Lower leg skin (tissue), 4 donors: ENCODE measurements at regions not wholly inside any gene's neighbourhood (a gene's known extent, or its start where the extent isn't known, plus 50 kb on each side); places are given as distances from the start of the nearest gene placed in this dataset.
"Not testable (repeated sequence)": the region's sequence is repeated elsewhere in the genome, so short reads cannot be mapped to it uniquely, and the experiment has no call there.

Source experiments
- DNase-seq, 2 donors: peaks; one replicate each; pipeline ENCODE4 v3.0.0-alpha.2; 2019; ENCODE audit warnings: low spot score in 2 of 2
- H3K4me3 ChIP-seq: fragments of 200-600 bp; sonication (generic); 2 replicates; pipeline ENCODE4 v1.5.1; 2017; ENCODE audit warnings: mild to moderate bottlenecking, low read depth; ENCODE audit not compliant: poor library complexity, severe bottlenecking
- POLR2A ChIP-seq, 2 donors: fragments of 450-650 bp; IDR thresholded peaks; one replicate each; pipeline ENCODE4 v1.6.1; 2016 to 2017; ENCODE audit warnings: antibody characterized with exemption in 2 of 2, mild to moderate bottlenecking in 1 of 2, moderate library complexity in 1 of 2
- WGBS, 2 donors: methylation state at CpG; one replicate each; pipeline ENCODE4 v1.1.5; 2018; 5-methylcytosine and 5-hydroxymethylcytosine counted together
- intact Hi-C: fragments of 100-400 bp; cut with DNase I; formaldehyde crosslinking; loops from one replicate; pipeline ENCODE4 v1.15.0; 2023; ENCODE audit warnings: low total_unique reads
- TF ChIP-seq, protein P1 (sequence below), 3 donors: fragments of 450-650 bp; IDR thresholded peaks; one replicate each; pipeline ENCODE4 v1.5.1; 2016; ENCODE audit warnings: antibody characterized with exemption in 3 of 3, mild to moderate bottlenecking in 3 of 3, moderate library complexity in 2 of 3

DNA sequence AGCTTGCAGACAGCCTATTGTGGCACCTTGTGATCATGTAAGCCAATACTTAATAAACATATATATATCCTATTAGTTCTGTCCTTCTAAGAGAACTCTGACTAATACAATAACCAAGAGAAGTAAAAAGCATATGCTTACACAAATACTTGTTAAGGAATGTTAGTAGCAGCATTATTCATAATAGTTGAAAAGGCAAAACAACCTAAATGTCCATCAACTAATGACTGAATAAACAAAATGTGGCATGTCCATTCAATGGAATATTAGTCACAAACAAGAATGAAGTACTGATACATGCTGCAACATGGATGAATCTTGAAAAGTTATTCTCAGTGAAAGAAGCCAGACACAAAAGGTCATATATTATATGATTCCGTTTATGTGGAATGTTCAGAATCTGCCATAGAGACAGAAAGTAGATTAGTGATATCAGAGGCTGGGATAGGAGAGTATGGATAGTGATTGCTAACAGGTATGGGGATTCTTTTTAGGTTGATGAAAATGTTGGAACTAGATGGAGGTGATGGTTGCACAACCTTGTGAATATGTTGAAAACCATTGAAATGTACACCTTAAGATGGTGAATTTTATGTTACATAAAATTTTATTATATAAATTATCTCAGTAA lies 112.5 kb upstream of the UNC5B start:
- H3K4me3 ChIP-seq = no peak overlapping the region
- TF ChIP-seq, protein P1, sequence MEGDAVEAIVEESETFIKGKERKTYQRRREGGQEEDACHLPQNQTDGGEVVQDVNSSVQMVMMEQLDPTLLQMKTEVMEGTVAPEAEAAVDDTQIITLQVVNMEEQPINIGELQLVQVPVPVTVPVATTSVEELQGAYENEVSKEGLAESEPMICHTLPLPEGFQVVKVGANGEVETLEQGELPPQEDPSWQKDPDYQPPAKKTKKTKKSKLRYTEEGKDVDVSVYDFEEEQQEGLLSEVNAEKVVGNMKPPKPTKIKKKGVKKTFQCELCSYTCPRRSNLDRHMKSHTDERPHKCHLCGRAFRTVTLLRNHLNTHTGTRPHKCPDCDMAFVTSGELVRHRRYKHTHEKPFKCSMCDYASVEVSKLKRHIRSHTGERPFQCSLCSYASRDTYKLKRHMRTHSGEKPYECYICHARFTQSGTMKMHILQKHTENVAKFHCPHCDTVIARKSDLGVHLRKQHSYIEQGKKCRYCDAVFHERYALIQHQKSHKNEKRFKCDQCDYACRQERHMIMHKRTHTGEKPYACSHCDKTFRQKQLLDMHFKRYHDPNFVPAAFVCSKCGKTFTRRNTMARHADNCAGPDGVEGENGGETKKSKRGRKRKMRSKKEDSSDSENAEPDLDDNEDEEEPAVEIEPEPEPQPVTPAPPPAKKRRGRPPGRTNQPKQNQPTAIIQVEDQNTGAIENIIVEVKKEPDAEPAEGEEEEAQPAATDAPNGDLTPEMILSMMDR (IDR thresholded peaks at IDR 0.05) = no peak
- no peak for TF ChIP-seq POLR2A (IDR thresholded peaks at IDR 0.05)
- WGBS, 2 donors = 31 to 40% methylated on average over 1 of the region's 1 CpG
- intact Hi-C loops = no loop called here
- DNase-seq = no peak

DNA sequence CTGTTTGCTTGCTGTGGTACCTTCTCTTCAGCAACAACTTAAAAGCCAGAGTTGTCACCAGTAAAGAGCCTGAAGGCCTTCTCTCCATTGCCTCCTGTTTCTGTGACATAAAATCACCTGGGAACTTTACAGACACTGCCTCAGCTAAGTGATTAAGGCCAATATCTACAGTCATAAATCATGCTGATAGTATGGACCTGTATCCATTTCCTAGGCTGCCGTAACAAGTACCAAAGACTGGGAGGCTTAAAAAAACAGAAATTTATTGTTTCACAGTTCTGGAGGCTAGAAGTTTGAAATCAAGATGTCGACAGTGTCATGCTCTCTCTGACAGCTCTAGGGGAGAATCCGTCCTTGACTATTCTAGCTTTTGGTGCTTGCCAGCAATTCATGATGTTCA lies 108.4 kb upstream of the UNC5B start:
- 79 to 83% methylated on average over 3 of the region's 3 CpGs for WGBS, 2 donors
- intact Hi-C loops = no loop called here
- no peak for DNase-seq
- no peak for TF ChIP-seq POLR2A (IDR thresholded peaks at IDR 0.05)
- TF ChIP-seq, protein P1 (IDR thresholded peaks at IDR 0.05) = no peak
- no peak overlapping the region for H3K4me3 ChIP-seq

DNA sequence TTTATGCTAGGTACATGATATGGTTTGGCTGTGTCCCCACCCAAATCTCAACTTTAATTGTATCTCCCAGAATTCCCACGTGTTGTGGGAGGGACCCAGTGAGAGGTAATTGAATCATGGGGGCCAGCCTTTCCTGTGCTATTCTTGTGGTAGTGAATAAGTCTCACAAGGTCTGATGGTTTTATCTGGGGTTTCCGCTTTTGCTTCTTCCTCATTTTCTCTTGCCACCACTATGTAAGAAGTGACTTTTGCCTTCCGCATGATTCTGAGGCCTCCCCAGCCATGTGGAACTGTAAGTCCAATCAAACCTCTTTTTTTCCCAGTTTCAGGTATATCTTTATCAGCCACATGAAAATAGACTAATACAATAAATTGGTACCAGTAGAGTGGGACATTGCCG lies 106.2 kb upstream of the UNC5B start:
- 81 to 87% methylated on average over 4 of the region's 4 CpGs for WGBS, 2 donors
- DNase-seq, H3K4me3 ChIP-seq, intact Hi-C loops: not testable (repeated sequence)

- H3K4me3 ChIP-seq, intact Hi-C loops, DNase-seq: not testable (repeated sequence)
- WGBS, 2 donors = 90 to 92% methylated on average over 7 of the region's 7 CpGs
Observed at GRCh38 chr10:71107117-71107516, 105.3 kb upstream of the UNC5B start.

DNA sequence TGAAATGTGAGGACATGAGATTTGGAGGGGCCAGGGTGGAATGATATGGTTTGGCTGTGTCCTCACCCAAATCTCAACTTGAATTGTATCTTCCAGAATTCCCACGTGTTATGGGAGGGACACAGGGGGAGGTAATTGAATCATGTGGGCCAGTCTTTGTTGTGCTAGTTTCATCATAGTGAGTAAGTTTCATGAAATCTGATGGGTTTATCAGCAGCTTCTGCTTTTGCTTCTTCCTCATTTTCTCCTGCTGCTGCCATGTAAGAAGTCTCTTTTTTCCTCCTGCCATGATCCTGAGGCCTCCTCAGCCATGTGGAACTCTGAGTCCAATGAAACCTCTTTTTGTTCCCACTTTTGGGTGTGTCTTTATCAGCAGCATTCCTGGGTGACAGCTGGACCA lies 104.3 kb upstream of the UNC5B start:
- intact Hi-C loops, H3K4me3 ChIP-seq, DNase-seq: not testable (repeated sequence)
- whole genome bisulfite sequencing, 2 donors = 61 to 69% methylated on average over 1 of the region's 1 CpG

DNA sequence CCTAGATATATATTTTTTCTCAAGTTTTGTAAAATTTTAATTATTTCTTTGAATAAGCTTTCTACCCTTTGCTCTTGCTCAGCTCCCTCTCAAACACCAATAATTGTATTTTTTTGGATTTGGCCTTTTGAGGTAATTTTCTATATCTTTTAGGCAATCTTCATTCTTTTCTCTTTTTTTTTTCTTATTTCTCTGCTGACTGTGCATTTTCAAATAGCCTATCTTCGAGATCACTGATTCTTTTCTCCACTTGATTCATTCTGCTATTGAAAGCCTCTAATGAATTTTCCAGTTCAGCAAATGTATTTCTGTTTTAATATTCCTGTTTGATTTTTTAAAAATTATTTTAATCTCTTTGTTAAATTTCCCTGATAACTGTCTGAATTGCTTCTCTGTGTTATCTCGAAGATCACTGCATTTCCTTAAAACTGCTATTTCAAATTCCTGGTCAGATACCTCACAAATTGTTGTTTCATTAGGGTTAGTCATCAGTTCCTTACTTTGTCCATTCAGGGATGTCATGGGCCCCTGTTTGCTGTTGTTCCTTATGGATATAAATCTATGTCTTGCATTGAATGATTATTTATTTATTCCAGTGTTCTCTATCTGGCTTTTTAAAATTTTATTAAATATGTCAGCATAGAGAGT lies 100.1 kb upstream of the UNC5B start:
- H3K4me3 ChIP-seq = no peak overlapping the region
- 68 to 76% methylated on average over 2 of the region's 2 CpGs for WGBS, 2 donors
- TF ChIP-seq, protein P1 (IDR thresholded peaks at IDR 0.05) = no peak
- no peak for TF ChIP-seq POLR2A (IDR thresholded peaks at IDR 0.05)
- intact Hi-C loops = no loop called here
- DNase-seq = no peak

DNA sequence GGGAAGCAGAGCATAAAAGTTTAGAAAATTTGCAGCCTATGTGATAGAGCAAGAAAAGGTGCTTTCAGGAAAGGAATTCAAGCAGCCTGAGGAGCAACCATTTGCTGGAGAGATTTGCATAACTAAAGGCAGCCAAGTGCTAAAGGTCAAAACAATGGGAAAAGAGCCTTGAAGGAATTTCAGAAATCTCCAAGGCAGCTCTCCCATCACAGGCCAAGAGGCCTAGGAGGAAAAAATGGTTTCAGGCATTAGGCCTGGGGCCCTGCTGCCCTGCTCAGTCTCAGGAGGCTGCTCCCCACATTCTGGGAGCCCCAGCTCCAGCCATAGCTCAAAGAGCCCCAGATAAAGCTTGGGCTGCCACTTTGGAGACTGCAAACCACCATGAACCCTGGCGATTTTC lies 95.9 kb upstream of the UNC5B start:
- WGBS, 2 donors = 75 to 79% methylated on average over 1 of the region's 1 CpG
- no peak for TF ChIP-seq POLR2A (IDR thresholded peaks at IDR 0.05)
- TF ChIP-seq, protein P1 (IDR thresholded peaks at IDR 0.05) = no peak
- H3K4me3 ChIP-seq = no peak overlapping the region
- DNase-seq = no peak
- intact Hi-C loops = no loop called here

GRCh38 chr10:71117589-71117988 lies 94.8 kb upstream of the UNC5B start:
- intact Hi-C loops = not testable (repeated sequence)

More at GRCh38 chr10:71117589-71117988, 94.8 kb upstream of the UNC5B start:
- 67 to 80% methylated on average over 4 of the region's 4 CpGs for WGBS, 2 donors
- H3K4me3 ChIP-seq, DNase-seq: not testable (repeated sequence)
